SU-DHL-6 (cell line): ENCODE measurements at regions not wholly inside any gene's neighbourhood (a gene's known extent, or its start where the extent isn't known, plus 50 kb on each side); places are given as distances from the start of the nearest gene placed in this dataset.

ENCODE experiments used
- CTCF ChIP-seq: fragments of 200-600 bp; sonication (generic); IDR thresholded peaks from one replicate; pipeline ENCODE4 v1.5.1; 2017; ENCODE audit warnings: antibody characterized with exemption, mild to moderate bottlenecking, low read length, moderate library complexity; ENCODE audit not compliant: insufficient read depth, poor library complexity, severe bottlenecking
- EZH2phosphoT487 ChIP-seq: fragments of 200-600 bp; sonication (generic), shearing (Covaris generic); conservative IDR thresholded peaks from 2 replicates; pipeline ENCODE4 v1.6.1; 2018; ENCODE audit warnings: mild to moderate bottlenecking, antibody characterized with exemption, low read length, moderate library complexity, mixed read lengths

GRCh38 chr6:4008324-4009047 is 70.5 kb downstream of the FAM217A start:
- TF ChIP-seq CTCF: peak; percentile 50
- TF ChIP-seq EZH2phosphoT487: no peak
